Nephron progenitor cell (in vitro differentiated cells): ENCODE measurements at regions not wholly inside any gene's neighbourhood (a gene's known extent, or its start where the extent isn't known, plus 50 kb on each side); places are given as distances from the start of the nearest gene placed in this dataset.

Source experiments
- DNase-seq: peaks from one replicate; pipeline ENCODE4 v3.0.0; 2021
- H3K27ac Mint-ChIP-seq: 2 replicates; pipeline ENCODE4 v1.8.0; 2021; ENCODE audit warnings: mild to moderate bottlenecking, moderate library complexity, mixed read lengths
- H3K27me3 Mint-ChIP-seq: 2 replicates; pipeline ENCODE4 v1.8.0; 2021; ENCODE audit warnings: mild to moderate bottlenecking, low read depth, mixed read lengths; ENCODE audit not compliant: poor library complexity
- H3K36me3 Mint-ChIP-seq: 2 replicates; pipeline ENCODE4 v1.8.0; 2021; ENCODE audit warnings: low read depth, mixed read lengths
- H3K4me1 Mint-ChIP-seq: 2 replicates; pipeline ENCODE4 v1.8.0; 2021; ENCODE audit warnings: mixed read lengths
- H3K4me3 Mint-ChIP-seq: 2 replicates; pipeline ENCODE4 v1.8.0; 2021; ENCODE audit warnings: mild to moderate bottlenecking, moderate library complexity, mixed read lengths
- H3K9me3 Mint-ChIP-seq: 2 replicates; pipeline ENCODE4 v1.8.0; 2021; ENCODE audit warnings: mild to moderate bottlenecking, moderate library complexity, mixed read lengths
- CTCF ChIP-seq: fragments of 200-600 bp; sonication (generic); IDR thresholded peaks from 2 replicates; pipeline ENCODE4 v1.5.0; 2021; ENCODE audit warnings: antibody characterized with exemption

GRCh38 chr20:39310363-39310995 lies 348.3 kb downstream of the DHX35 start:
- H3K4me3 Mint-ChIP-seq: no peak overlapping the region
- peaks cover 4% of the 10 kb centered on the region for H3K36me3 Mint-ChIP-seq
- DNase-seq: no peak
- H3K27me3 Mint-ChIP-seq: peaks cover 31% of the 10 kb centered on the region
- peaks cover 11% of the 10 kb centered on the region for H3K9me3 Mint-ChIP-seq
- no peak for TF ChIP-seq CTCF
- no peaks in the 10 kb centered on the region for H3K4me1 Mint-ChIP-seq
- H3K27ac Mint-ChIP-seq: no peak overlapping the region

- peaks cover 26% of the 10 kb centered on the region for H3K27me3 Mint-ChIP-seq
- no peak overlapping the region for H3K27ac Mint-ChIP-seq
- no peaks in the 10 kb centered on the region for H3K4me1 Mint-ChIP-seq
- H3K36me3 Mint-ChIP-seq: peaks cover 4% of the 10 kb centered on the region
- H3K9me3 Mint-ChIP-seq: peaks cover 11% of the 10 kb centered on the region
- no peak overlapping the region for H3K4me3 Mint-ChIP-seq
- no peak for DNase-seq
- no peak for TF ChIP-seq CTCF
Observed at GRCh38 chr20:39309458-39309857, 347.3 kb downstream of the DHX35 start.

GRCh38 chr20:39302312-39302711 lies 340.2 kb downstream of the DHX35 start:
- Mint-ChIP-seq H3K27ac (no peak overlapping the region), H3K27me3 (peaks cover 9% of the 10 kb centered on the region), H3K9me3 (peaks cover 1% of the 10 kb centered on the region), H3K36me3 (no peaks in the 10 kb centered on the region), H3K4me3 (no peak overlapping the region), H3K4me1 (no peaks in the 10 kb centered on the region)
- no peak for TF ChIP-seq CTCF
- no peak for DNase-seq

- no peak overlapping the region for H3K27ac Mint-ChIP-seq
- H3K4me1 Mint-ChIP-seq: no peaks in the 10 kb centered on the region
- peaks cover 12% of the 10 kb centered on the region for H3K27me3 Mint-ChIP-seq
- no peaks in the 10 kb centered on the region for H3K9me3 Mint-ChIP-seq
- TF ChIP-seq CTCF: no peak
- H3K4me3 Mint-ChIP-seq: no peak overlapping the region
- no peaks in the 10 kb centered on the region for H3K36me3 Mint-ChIP-seq
- no peak for DNase-seq
Observed at GRCh38 chr20:39299783-39300182, 337.6 kb downstream of the DHX35 start.

- H3K36me3 Mint-ChIP-seq: no peaks in the 10 kb centered on the region
- peaks cover 17% of the 10 kb centered on the region for H3K27me3 Mint-ChIP-seq
- TF ChIP-seq CTCF: no peak
- no peak for DNase-seq
- no peak overlapping the region for H3K4me3 Mint-ChIP-seq
- no peaks in the 10 kb centered on the region for H3K9me3 Mint-ChIP-seq
- H3K27ac Mint-ChIP-seq: no peak overlapping the region
- H3K4me1 Mint-ChIP-seq: no peaks in the 10 kb centered on the region
Observed at GRCh38 chr20:39298571-39299506, 336.7 kb downstream of the DHX35 start.
